GM12878 (cell line): ENCODE measurements at regions not wholly inside any gene's neighbourhood (a gene's known extent, or its start where the extent isn't known, plus 50 kb on each side); places are given as distances from the start of the nearest gene placed in this dataset.

Source experiments
- ATAC-seq: fragments of 200-7000 bp; cut with Tn5 transposase; 3 replicates; pipeline ENCODE4 v1.9.1; 2020; ENCODE audit warnings: mild to moderate bottlenecking, moderate library complexity
- BruUV-seq: library from RNA; stranded (reverse); fragments of 400-500 nt; replicated peaks from 2 replicates; lab custom pipeline; 2021; lab: Mats Ljungman, UMichigan
- CTCF ChIA-PET: fragments of 300-600 bp; sonication (Branson Sonifier 250); formaldehyde crosslinking; extraction: SDS; loops from one replicate; lab custom pipeline; 2021; ENCODE audit warnings: inconsistent platforms; lab: Yijun Ruan, JAX
- POLR2A ChIA-PET: fragments of 350-600 bp; formaldehyde crosslinking; extraction: SDS; loops from one replicate; lab custom pipeline; 2021; ENCODE audit warnings: inconsistent platforms; lab: Charles Lee
- RAD21 ChIA-PET: fragments of 300-600 bp; sonication (Branson Sonifier 250); formaldehyde crosslinking; loops from one replicate; lab custom pipeline; 2023; ENCODE audit warnings: antibody characterized with exemption; ENCODE audit not compliant: unreplicated experiment; lab: Charles Lee
- SMC1A ChIA-PET: fragments of 300-600 bp; sonication (Branson Sonifier 250); formaldehyde crosslinking; loops from one replicate; lab custom pipeline; 2023; ENCODE audit not compliant: unreplicated experiment, uncharacterized antibody; lab: Charles Lee
- DNase-seq: peaks from one replicate; pipeline ENCODE4 v3.0.0-alpha.2; 2011; ENCODE audit warnings: low read depth, low spot score
- FAIRE-seq: peaks from 3 replicates; lab custom pipeline; 2011; peaks lifted over from hg19 to GRCh38; lab: Jason Lieb, UNC
- H2AFZ ChIP-seq: 2 replicates; pipeline ENCODE4 v1.6.0; 2011; ENCODE audit warnings: low read depth, low read length, control low read depth; ENCODE audit not compliant: control insufficient read depth
- H3K27ac ChIP-seq: 2 replicates; pipeline ENCODE4 v1.5.1; 2011; ENCODE audit warnings: control low read depth; ENCODE audit not compliant: control insufficient read depth, insufficient read depth
- H3K27me3 ChIP-seq, 2 experiments: replicated peaks in 1 of 2; 2 replicates each; pipeline versions ENCODE4 v1.6.0 to v1.6.1; 2011; ENCODE audit warnings: low read length in 1 of 2; ENCODE audit not compliant: control insufficient read depth in 2 of 2, insufficient read depth in 2 of 2
- H3K36me3 ChIP-seq, 2 experiments: 2 replicates each; pipeline ENCODE4 v1.5.1; 2011; ENCODE audit warnings: low read length in 1 of 2; ENCODE audit not compliant: control insufficient read depth in 2 of 2, insufficient read depth in 2 of 2
- H3K4me1 ChIP-seq: 2 replicates; pipeline ENCODE4 v1.6.1; 2011; ENCODE audit warnings: mild to moderate bottlenecking, low read length, moderate library complexity, mixed read lengths; ENCODE audit not compliant: control insufficient read depth, insufficient read depth
- H3K4me2 ChIP-seq: 2 replicates; pipeline ENCODE4 v1.6.0; 2011; ENCODE audit warnings: control low read depth; ENCODE audit not compliant: control insufficient read depth, insufficient read depth
- H3K4me3 ChIP-seq: fragments of 200-600 bp; sonication (generic); 2 replicates; pipeline ENCODE4 v1.5.1; 2016
- H3K79me2 ChIP-seq: 2 replicates; pipeline ENCODE4 v1.6.0; 2011; ENCODE audit warnings: low read length; ENCODE audit not compliant: control insufficient read depth, insufficient read depth
- H3K9ac ChIP-seq: 2 replicates; pipeline ENCODE4 v1.8.0; 2011; ENCODE audit warnings: low read length, control low read depth, mixed read lengths; ENCODE audit not compliant: control insufficient read depth, insufficient read depth
- H3K9me3 ChIP-seq: replicated peaks from 3 replicates; pipeline ENCODE4 v1.5.1; 2011; ENCODE audit warnings: mild to moderate bottlenecking, low read length; ENCODE audit not compliant: control insufficient read depth, insufficient read depth
- H4K20me1 ChIP-seq: 2 replicates; pipeline ENCODE4 v1.6.0; 2011; ENCODE audit not compliant: control insufficient read depth, insufficient read depth
- CHD2 ChIP-seq: IDR thresholded peaks from 2 replicates; pipeline ENCODE4 v1.6.1; 2011; ENCODE audit warnings: low read depth, low read length, improper control_type of control experiment, borderline replicate concordance
- GATAD2B ChIP-seq: fragments of 450-650 bp; conservative IDR thresholded peaks from 2 replicates; pipeline ENCODE4 v1.6.1; 2017; ENCODE audit warnings: low read depth, mild to moderate bottlenecking, moderate library complexity
- HDAC2 ChIP-seq: fragments of 200-600 bp; sonication (generic); IDR thresholded peaks from 2 replicates; pipeline ENCODE4 v1.6.1; 2017
- IRF3 ChIP-seq: fragments of 450-650 bp; IDR thresholded peaks from 2 replicates; pipeline ENCODE4 v1.6.1; 2014; ENCODE audit warnings: mild to moderate bottlenecking
- NBN ChIP-seq: fragments of 450-650 bp; IDR thresholded peaks from 2 replicates; pipeline ENCODE4 v1.6.1; 2016
- NR2C1 ChIP-seq: fragments of 450-650 bp; IDR thresholded peaks from 2 replicates; pipeline ENCODE4 v1.6.1; 2017; ENCODE audit warnings: antibody characterized with exemption, mild to moderate bottlenecking, moderate library complexity
- NR2C2 ChIP-seq: IDR thresholded peaks from 2 replicates; pipeline ENCODE4 v1.6.1; 2011; ENCODE audit warnings: borderline replicate concordance, low read depth; ENCODE audit not compliant: control insufficient read depth, insufficient read length
- PAX5 ChIP-seq: IDR thresholded peaks from 2 replicates; pipeline ENCODE4 v1.6.1; 2011; ENCODE audit warnings: low read depth, low read length, borderline replicate concordance
- POU2F2 ChIP-seq: IDR thresholded peaks from 3 replicates; pipeline ENCODE4 v1.6.1; 2011; ENCODE audit warnings: low read depth, mild to moderate bottlenecking, low read length, borderline replicate concordance
- RCOR1 ChIP-seq: conservative IDR thresholded peaks from 2 replicates; pipeline ENCODE4 v1.6.1; 2012; ENCODE audit warnings: low read depth, low read length, improper control_type of control experiment
- RFX5 ChIP-seq: IDR thresholded peaks from 2 replicates; pipeline ENCODE4 v1.6.1; 2011; ENCODE audit warnings: low read depth, low read length, improper control_type of control experiment
- SRF ChIP-seq, 2 experiments: IDR thresholded peaks; 2 replicates each; pipeline ENCODE4 v1.6.1; 2011; ENCODE audit warnings: low read depth in 2 of 2, low read length in 2 of 2, mild to moderate bottlenecking in 1 of 2, moderate library complexity in 1 of 2
- STAT3 ChIP-seq: IDR thresholded peaks from 2 replicates; pipeline ENCODE4 v1.6.1; 2011; ENCODE audit warnings: low read depth, low read length, improper control_type of control experiment
- SUZ12 ChIP-seq: fragments of 200-600 bp; sonication (generic); IDR thresholded peaks from one replicate; pipeline ENCODE4 v1.6.1; 2018; ENCODE audit warnings: antibody characterized with exemption, mild to moderate bottlenecking; ENCODE audit not compliant: unreplicated experiment
- TARDBP ChIP-seq: IDR thresholded peaks from 2 replicates; pipeline ENCODE4 v1.6.1; 2016; ENCODE audit warnings: borderline replicate concordance
- YBX1 ChIP-seq: fragments of 450-650 bp; IDR thresholded peaks from 2 replicates; pipeline ENCODE4 v1.6.1; 2016; ENCODE audit warnings: antibody characterized with exemption
- ZNF217 ChIP-seq: fragments of 450-650 bp; IDR thresholded peaks from 2 replicates; pipeline ENCODE4 v1.6.1; 2017; ENCODE audit warnings: antibody characterized with exemption, mild to moderate bottlenecking
- whole genome bisulfite sequencing: methylation state at CpG from one replicate; pipeline ENCODE4 v1.1.6; 2016; ENCODE audit warnings: low lambda C conversion rate; ENCODE audit not compliant: insufficient replicate concordance, insufficient coverage; ENCODE audit errors: missing lambda C conversion rate; 5-methylcytosine and 5-hydroxymethylcytosine counted together
- in situ Hi-C: fragments of 300-500 bp; cut with MboI; formaldehyde crosslinking; loops from 9 replicates; pipeline ENCODE4 v1.14.3; 2018; ENCODE audit warnings: mixed read lengths
- intact Hi-C: fragments of 100-400 bp; cut with micrococcal nuclease; formaldehyde crosslinking; loops from one replicate; pipeline ENCODE4 v1.14.2; 2022; ENCODE audit not compliant: unreplicated experiment
- TF ChIP-seq, protein P1 (sequence below): fragments of 450-650 bp; IDR thresholded peaks from 2 replicates; pipeline ENCODE4 v1.6.1; 2017; ENCODE audit warnings: low read depth, mild to moderate bottlenecking, moderate library complexity
- TF ChIP-seq, protein P2 (sequence below): fragments of 450-650 bp; IDR thresholded peaks from 2 replicates; pipeline ENCODE4 v1.6.1; 2018; ENCODE audit warnings: borderline replicate concordance, mild to moderate bottlenecking; ENCODE audit not compliant: partially characterized antibody

GRCh38 chr1:94611681-94612475, 70.3 kb upstream of the F3 start:
- WGBS = 53% methylated on average over 7 of the region's 7 CpGs

More at GRCh38 chr1:94611681-94612475, 70.3 kb upstream of the F3 start:
- FAIRE-seq (no peak), DNase-seq (no peak), ATAC-seq (no peak)
- in situ Hi-C loops (no loop called here), intact Hi-C loops (no loop called here)
- ChIA-PET POLR2A (no interaction called here), RAD21 (no interaction called here), SMC1A (interaction anchor here (1.1 kb wide), 1 partner anchor 9 kb away, joined by 3 read pairs; no protein-coding TSS in a partner anchor), CTCF (interaction anchor here (0.5 kb wide), 1 partner anchor 760 kb away, joined by 3 read pairs; no protein-coding TSS in a partner anchor)
- no TSS peak for BruUV-seq
- Histone ChIP-seq H3K27ac (no peak overlapping the region), H3K36me3 (no peaks in the 10 kb centered on the region), H3K9ac (no peak overlapping the region), H3K79me2 (no peaks in the 10 kb centered on the region), H3K4me1 (no peaks in the 10 kb centered on the region), H3K4me3 (no peak overlapping the region), H2AFZ (no peak overlapping the region), H3K27me3 (no peaks in the 10 kb centered on the region), H4K20me1 (no peaks in the 10 kb centered on the region), H3K9me3 (no peaks in the 10 kb centered on the region), H3K4me2 (no peak overlapping the region)
- TF ChIP-seq IRF3 (no peak), NR2C1 (no peak), GATAD2B (no peak), ZNF217 (no peak), RFX5 (no peak), CHD2 (no peak), YBX1 (no peak), STAT3 (no peak), NBN (no peak), TARDBP (no peak), NR2C2 (no peak), RCOR1 (no peak), SRF (IDR thresholded peaks at IDR 0.05; ENCODE audit: low read depth in 2 of 2, low read length in 2 of 2) (no peak), SUZ12 (no peak), PAX5 (no peak), POU2F2 (no peak), HDAC2 (no peak)
- TF ChIP-seq, protein P1, sequence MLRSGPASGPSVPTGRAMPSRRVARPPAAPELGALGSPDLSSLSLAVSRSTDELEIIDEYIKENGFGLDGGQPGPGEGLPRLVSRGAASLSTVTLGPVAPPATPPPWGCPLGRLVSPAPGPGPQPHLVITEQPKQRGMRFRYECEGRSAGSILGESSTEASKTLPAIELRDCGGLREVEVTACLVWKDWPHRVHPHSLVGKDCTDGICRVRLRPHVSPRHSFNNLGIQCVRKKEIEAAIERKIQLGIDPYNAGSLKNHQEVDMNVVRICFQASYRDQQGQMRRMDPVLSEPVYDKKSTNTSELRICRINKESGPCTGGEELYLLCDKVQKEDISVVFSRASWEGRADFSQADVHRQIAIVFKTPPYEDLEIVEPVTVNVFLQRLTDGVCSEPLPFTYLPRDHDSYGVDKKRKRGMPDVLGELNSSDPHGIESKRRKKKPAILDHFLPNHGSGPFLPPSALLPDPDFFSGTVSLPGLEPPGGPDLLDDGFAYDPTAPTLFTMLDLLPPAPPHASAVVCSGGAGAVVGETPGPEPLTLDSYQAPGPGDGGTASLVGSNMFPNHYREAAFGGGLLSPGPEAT = no peak
- TF ChIP-seq, protein P2, sequence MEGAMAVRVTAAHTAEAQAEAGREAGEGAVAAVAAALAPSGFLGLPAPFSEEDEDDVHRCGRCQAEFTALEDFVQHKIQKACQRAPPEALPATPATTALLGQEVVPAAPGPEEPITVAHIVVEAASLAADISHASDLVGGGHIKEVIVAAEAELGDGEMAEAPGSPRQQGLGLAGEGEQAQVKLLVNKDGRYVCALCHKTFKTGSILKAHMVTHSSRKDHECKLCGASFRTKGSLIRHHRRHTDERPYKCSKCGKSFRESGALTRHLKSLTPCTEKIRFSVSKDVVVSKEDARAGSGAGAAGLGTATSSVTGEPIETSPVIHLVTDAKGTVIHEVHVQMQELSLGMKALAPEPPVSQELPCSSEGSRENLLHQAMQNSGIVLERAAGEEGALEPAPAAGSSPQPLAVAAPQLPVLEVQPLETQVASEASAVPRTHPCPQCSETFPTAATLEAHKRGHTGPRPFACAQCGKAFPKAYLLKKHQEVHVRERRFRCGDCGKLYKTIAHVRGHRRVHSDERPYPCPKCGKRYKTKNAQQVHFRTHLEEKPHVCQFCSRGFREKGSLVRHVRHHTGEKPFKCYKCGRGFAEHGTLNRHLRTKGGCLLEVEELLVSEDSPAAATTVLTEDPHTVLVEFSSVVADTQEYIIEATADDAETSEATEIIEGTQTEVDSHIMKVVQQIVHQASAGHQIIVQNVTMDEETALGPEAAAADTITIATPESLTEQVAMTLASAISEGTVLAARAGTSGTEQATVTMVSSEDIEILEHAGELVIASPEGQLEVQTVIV = no peak
